ENCODE measurements at regions not wholly inside any gene's neighbourhood (a gene's known extent, or its start where the extent isn't known, plus 50 kb on each side); places are given as distances from the start of the nearest gene placed in this dataset.

DNA sequence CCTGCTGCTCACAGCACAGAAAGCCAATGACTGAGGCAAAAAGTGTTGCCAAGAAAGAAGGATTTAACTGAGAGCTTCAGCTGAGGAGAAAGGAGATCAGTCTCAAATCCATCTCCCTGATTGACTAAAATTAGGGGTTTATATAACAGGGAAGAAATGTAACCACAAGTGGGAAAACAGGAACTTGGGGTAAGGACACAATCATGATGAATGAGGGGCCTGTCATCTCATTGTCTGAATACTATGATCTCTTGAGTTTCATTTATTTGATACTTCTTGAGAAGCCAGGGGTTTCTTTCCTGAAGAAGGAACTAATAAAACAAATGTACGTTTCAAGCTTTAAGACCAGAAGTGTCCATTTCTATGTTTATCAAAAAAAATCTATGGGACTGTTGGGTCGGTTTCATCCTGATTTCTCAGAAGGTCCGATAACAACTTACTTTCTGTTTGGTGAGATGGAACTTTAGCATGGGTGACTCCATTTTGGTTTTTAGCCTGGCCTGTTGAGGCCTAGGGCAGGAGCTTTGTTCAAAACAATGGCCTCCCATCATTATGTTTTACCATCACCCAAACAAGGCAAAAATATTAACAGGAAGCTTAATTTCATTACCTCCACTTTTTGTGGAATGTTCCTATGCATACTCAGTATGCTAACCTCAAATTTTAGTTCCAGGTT, 76.6 kb upstream of the PIAS1 start:
- no peaks in the 10 kb centered on the region for H3K9me3 ChIP-seq
- TF ChIP-seq CTCF (IDR thresholded peaks at IDR 0.05) = no peak
- ATAC-seq (no peak), DNase-seq (no peak)
- H3K4me3 ChIP-seq = no peak overlapping the region
- intact Hi-C loops (cut with DNase I) = no loop called here
- H3K4me1 ChIP-seq = no peaks in the 10 kb centered on the region
- no peak overlapping the region for H3K27ac ChIP-seq
- no peaks in the 10 kb centered on the region for H3K36me3 ChIP-seq
- H3K27me3 ChIP-seq = no peaks in the 10 kb centered on the region

- Histone ChIP-seq H3K4me3 (no peak overlapping the region), H3K36me3 (no peaks in the 10 kb centered on the region), H3K27me3 (no peaks in the 10 kb centered on the region), H3K4me1 (no peaks in the 10 kb centered on the region), H3K9me3 (no peaks in the 10 kb centered on the region), H3K27ac (no peak overlapping the region)
- ATAC-seq (no peak), DNase-seq (no peak)
- no peak for TF ChIP-seq CTCF (IDR thresholded peaks at IDR 0.05)
- intact Hi-C loops (cut with DNase I) = no loop called here
Measured at GRCh38 chr15:67979281-67979680, 74.8 kb upstream of the PIAS1 start.

DNA sequence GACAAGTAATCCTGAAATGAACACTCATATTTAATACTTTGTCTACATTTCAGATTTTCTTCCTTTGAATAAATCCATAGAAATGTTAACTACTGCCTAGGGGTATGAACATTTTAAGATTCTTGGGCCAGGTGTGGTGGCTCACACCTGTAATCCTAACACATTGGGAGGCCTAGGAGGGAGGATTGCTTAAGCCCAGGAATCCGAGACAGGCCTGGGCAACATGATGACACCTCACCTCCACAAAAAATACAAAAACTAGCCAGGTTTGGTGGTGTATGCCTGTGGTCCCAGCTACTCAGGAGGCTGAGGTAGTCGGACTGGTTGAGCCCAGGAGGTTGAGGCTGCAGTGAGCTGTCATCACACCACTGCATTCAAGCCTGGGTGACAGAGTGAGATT, 73.9 kb upstream of the PIAS1 start:
- Histone ChIP-seq H3K9me3 (no peaks in the 10 kb centered on the region), H3K36me3 (no peaks in the 10 kb centered on the region), H3K27me3 (no peaks in the 10 kb centered on the region), H3K4me1 (no peaks in the 10 kb centered on the region), H3K4me3 (no peak overlapping the region), H3K27ac (no peak overlapping the region)
- ATAC-seq (no peak), DNase-seq (no peak)
- intact Hi-C loops (cut with DNase I) = no loop called here
- TF ChIP-seq CTCF (IDR thresholded peaks at IDR 0.05) = no peak

GRCh38 chr15:67980773-67981685, 73.1 kb upstream of the PIAS1 start:
- intact Hi-C loops (cut with DNase I) = no loop called here
- no peaks in the 10 kb centered on the region for H3K9me3 ChIP-seq
- no peak overlapping the region for H3K27ac ChIP-seq
- no peaks in the 10 kb centered on the region for H3K4me1 ChIP-seq
- ATAC-seq (no peak), DNase-seq (no peak)
- no peaks in the 10 kb centered on the region for H3K27me3 ChIP-seq
- H3K36me3 ChIP-seq = no peaks in the 10 kb centered on the region
- TF ChIP-seq CTCF (IDR thresholded peaks at IDR 0.05) = no peak
- no peak overlapping the region for H3K4me3 ChIP-seq

DNA sequence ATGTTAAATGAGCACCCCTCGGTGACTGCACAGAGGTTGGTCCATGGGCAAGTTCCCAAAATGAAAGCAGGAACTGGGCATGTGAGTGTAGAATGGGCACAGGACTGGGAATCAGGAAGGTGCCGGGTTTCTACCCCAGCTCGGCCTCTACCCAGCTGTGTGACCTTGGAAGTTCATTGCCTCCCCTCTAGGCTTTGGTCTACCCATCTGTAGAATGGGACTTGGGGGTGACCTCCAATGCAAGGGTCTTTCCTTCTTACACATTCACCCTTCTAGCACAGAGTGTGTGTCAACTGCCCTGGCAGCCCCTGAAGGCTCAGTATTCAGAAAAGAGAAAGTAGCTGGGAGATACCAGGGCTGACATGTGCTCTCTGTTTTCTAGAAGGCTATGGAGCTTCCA, 72.3 kb upstream of the PIAS1 start:
- Histone ChIP-seq H3K4me3 (no peak overlapping the region), H3K27me3 (no peaks in the 10 kb centered on the region), H3K4me1 (no peaks in the 10 kb centered on the region), H3K9me3 (no peaks in the 10 kb centered on the region), H3K36me3 (no peaks in the 10 kb centered on the region), H3K27ac (no peak overlapping the region)
- DNase-seq = no peak
- ATAC-seq = no peak
- no peak for TF ChIP-seq CTCF (IDR thresholded peaks at IDR 0.05)
- intact Hi-C loops (cut with DNase I) = no loop called here

Measured in upper lobe of right lung (tissue), 1 donor.